Ishikawa (cell line): ENCODE measurements at regions not wholly inside any gene's neighbourhood (a gene's known extent, or its start where the extent isn't known, plus 50 kb on each side); places are given as distances from the start of the nearest gene placed in this dataset.

ENCODE experiments used
- CEBPB ChIP-seq: IDR thresholded peaks from 2 replicates; pipeline ENCODE4 v1.6.1; 2012
- CREB1 ChIP-seq: IDR thresholded peaks from 2 replicates; pipeline ENCODE4 v1.6.1; 2012; ENCODE audit warnings: low read depth
- EGR1 ChIP-seq: IDR thresholded peaks from 2 replicates; pipeline ENCODE4 v1.6.1; 2012
- EP300 ChIP-seq: IDR thresholded peaks from 2 replicates; pipeline ENCODE4 v1.6.1; 2012; ENCODE audit warnings: borderline replicate concordance
- FOXM1 ChIP-seq: IDR thresholded peaks from 2 replicates; pipeline ENCODE4 v1.6.1; 2012; ENCODE audit warnings: low read depth, borderline replicate concordance
- NFIC ChIP-seq: IDR thresholded peaks from 2 replicates; pipeline ENCODE4 v1.6.1; 2012
- RAD21 ChIP-seq: IDR thresholded peaks from 2 replicates; pipeline ENCODE4 v1.6.1; 2012; ENCODE audit warnings: low read depth
- TAF1 ChIP-seq: IDR thresholded peaks from 2 replicates; pipeline ENCODE4 v1.6.1; 2012; ENCODE audit warnings: low read depth, mild to moderate bottlenecking
- TCF12 ChIP-seq: IDR thresholded peaks from 2 replicates; pipeline ENCODE4 v1.6.1; 2012; ENCODE audit warnings: low read depth
- TEAD4 ChIP-seq: IDR thresholded peaks from 2 replicates; pipeline ENCODE4 v1.6.1; 2012
- YY1 ChIP-seq: IDR thresholded peaks from 2 replicates; pipeline ENCODE4 v1.6.1; 2012; ENCODE audit warnings: low read depth
- ZBTB7A ChIP-seq: IDR thresholded peaks from 2 replicates; pipeline ENCODE4 v1.6.1; 2012; ENCODE audit warnings: low read depth
- TF ChIP-seq, protein P1 (sequence below): IDR thresholded peaks from 2 replicates; pipeline ENCODE4 v1.6.1; 2012
- TF ChIP-seq, protein P2 (sequence below): IDR thresholded peaks from 2 replicates; pipeline ENCODE4 v1.6.1; 2012; ENCODE audit warnings: low read depth, mild to moderate bottlenecking
- TF ChIP-seq, protein P3 (sequence below): IDR thresholded peaks from 2 replicates; pipeline ENCODE4 v1.6.1; 2012

DNA sequence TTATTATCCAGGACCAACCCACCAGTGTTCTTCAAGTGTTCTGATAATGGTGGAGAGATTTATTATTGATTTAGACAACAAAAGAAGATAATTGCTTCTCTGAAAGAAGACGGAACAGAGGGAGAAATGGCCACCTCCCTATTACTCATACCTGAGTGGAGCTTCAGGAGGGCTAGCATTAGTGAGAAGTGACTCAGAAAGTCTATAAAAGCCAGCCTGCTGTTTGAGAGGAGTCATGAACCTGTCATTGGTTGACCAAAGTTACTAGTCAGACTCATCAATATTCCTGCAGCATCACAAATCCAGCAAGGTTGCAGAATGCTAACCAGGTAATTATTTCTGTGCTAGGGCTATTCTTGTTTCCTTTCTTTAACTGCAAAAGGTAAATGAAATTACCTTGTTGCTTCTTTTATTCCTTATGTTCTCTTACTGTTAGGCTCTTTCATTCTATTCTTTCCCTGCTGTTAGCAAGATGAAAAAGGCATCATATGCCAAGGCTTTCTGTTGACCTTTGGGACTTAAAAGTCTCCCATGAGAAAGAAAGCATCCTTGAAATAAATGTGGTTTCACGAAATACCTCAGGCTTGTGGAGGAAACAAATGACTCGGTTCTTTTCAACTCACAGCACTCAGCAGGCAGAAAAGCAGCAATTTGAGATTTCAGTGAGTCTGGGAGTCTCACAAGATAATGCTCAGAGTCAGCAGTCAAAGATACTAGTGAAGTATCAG is 256.4 kb upstream of the PHYHIPL start:
- no peak for TF ChIP-seq RAD21

DNA sequence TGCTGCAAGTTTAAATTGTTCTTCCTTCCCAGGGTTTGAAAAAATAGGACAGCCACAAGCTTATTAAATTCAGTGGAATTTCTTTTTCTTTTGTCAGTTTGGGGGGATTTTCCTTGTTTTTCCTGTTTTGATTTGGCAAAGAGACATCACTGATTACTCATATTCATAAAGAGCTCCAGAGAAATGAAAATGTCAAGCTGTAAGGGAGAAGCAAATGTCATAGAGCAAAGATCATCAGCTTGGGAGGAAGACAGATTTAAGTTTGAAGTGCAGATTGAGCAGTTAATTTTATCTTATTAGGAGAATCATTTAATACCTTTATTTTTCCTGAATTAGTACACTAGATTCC is 255.8 kb upstream of the PHYHIPL start:
- no peak for TF ChIP-seq EGR1
- TF ChIP-seq TAF1: no peak
- no peak for TF ChIP-seq EP300
- TF ChIP-seq, protein P1, sequence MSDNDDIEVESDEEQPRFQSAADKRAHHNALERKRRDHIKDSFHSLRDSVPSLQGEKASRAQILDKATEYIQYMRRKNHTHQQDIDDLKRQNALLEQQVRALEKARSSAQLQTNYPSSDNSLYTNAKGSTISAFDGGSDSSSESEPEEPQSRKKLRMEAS: no peak
- TF ChIP-seq, protein P2, sequence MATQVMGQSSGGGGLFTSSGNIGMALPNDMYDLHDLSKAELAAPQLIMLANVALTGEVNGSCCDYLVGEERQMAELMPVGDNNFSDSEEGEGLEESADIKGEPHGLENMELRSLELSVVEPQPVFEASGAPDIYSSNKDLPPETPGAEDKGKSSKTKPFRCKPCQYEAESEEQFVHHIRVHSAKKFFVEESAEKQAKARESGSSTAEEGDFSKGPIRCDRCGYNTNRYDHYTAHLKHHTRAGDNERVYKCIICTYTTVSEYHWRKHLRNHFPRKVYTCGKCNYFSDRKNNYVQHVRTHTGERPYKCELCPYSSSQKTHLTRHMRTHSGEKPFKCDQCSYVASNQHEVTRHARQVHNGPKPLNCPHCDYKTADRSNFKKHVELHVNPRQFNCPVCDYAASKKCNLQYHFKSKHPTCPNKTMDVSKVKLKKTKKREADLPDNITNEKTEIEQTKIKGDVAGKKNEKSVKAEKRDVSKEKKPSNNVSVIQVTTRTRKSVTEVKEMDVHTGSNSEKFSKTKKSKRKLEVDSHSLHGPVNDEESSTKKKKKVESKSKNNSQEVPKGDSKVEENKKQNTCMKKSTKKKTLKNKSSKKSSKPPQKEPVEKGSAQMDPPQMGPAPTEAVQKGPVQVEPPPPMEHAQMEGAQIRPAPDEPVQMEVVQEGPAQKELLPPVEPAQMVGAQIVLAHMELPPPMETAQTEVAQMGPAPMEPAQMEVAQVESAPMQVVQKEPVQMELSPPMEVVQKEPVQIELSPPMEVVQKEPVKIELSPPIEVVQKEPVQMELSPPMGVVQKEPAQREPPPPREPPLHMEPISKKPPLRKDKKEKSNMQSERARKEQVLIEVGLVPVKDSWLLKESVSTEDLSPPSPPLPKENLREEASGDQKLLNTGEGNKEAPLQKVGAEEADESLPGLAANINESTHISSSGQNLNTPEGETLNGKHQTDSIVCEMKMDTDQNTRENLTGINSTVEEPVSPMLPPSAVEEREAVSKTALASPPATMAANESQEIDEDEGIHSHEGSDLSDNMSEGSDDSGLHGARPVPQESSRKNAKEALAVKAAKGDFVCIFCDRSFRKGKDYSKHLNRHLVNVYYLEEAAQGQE: no peak
- no peak for TF ChIP-seq CREB1
- TF ChIP-seq, protein P3, sequence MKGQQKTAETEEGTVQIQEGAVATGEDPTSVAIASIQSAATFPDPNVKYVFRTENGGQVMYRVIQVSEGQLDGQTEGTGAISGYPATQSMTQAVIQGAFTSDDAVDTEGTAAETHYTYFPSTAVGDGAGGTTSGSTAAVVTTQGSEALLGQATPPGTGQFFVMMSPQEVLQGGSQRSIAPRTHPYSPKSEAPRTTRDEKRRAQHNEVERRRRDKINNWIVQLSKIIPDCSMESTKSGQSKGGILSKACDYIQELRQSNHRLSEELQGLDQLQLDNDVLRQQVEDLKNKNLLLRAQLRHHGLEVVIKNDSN: no peak
- no peak for TF ChIP-seq FOXM1
- no peak for TF ChIP-seq NFIC
- no peak for TF ChIP-seq TCF12
- TF ChIP-seq ZBTB7A: no peak
- no peak for TF ChIP-seq TEAD4
- no peak for TF ChIP-seq YY1
- no peak for TF ChIP-seq CEBPB
- no peak for TF ChIP-seq RAD21

DNA sequence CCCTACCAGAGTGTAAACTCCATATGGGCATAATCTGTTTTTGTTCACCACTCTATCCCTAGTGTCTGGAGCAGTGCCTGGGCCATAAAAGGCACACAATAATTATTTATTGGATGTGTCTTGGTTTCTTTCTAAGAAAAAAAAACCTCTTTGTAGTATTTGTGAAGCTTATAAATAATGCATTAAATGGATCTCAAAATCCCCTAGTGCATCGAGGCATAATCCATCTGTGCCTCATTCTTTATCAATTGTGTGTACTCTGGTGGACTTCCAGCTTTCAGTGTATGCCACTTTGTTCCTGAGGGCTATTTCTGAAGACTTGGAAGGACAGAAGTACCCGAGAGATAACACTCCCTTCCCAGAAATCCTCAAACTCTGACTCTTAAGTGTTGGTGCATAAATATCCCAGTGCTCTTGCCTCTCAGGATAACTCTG is 255.0 kb upstream of the PHYHIPL start:
- TF ChIP-seq RAD21 (no peak), YY1 (no peak), CEBPB (no peak), TCF12 (no peak), EP300 (no peak), TEAD4 (no peak), ZBTB7A (no peak), TAF1 (no peak), CREB1 (no peak), EGR1 (no peak), FOXM1 (no peak), NFIC (no peak)
- TF ChIP-seq, protein P3: no peak
- TF ChIP-seq, protein P1: no peak
- TF ChIP-seq, protein P2: no peak

DNA sequence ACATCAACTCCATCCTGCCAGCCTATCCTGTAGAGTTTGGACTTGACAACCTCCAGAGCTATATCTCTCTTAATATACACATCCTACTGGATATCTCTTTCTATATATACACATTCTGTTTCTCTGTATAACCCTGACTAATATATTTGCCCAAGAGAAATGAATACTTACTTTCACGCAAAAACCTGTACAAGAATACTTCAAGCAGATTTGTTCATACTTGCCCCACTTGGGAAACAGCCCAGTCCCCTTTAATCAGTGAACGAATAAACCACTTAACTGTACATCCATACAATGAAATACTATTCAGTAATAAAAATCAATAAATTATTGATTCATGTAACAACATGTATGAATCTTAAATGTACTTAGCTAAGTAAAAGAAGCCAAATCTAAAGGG is 251.1 kb upstream of the PHYHIPL start:
- no peak for TF ChIP-seq FOXM1

DNA sequence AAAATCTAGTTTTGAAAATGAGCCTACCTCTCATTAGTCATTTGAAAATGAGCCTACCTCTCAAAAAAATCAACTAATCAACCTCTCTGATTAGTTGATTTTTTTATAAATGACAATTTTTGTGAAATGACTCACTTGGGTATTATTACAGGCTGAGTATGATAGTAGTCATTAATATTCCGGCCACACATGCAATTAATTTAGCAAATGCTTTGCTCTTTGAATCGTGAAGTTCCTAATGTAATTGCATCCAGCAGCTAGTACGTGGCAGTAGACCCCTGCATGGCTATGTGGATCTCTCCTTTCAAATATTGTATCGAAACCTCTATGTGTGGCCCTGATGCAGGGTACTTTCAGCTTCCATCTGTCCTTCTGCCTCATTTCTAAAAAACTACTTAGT is 245.9 kb upstream of the PHYHIPL start:
- TF ChIP-seq TEAD4: no peak
- no peak for TF ChIP-seq RAD21
- no peak for TF ChIP-seq EP300
- no peak for TF ChIP-seq CREB1
- TF ChIP-seq, protein P3: no peak
- no peak for TF ChIP-seq NFIC
- no peak for TF ChIP-seq EGR1
- TF ChIP-seq, protein P2: no peak
- no peak for TF ChIP-seq CEBPB
- no peak for TF ChIP-seq ZBTB7A
- TF ChIP-seq TAF1: no peak
- no peak for TF ChIP-seq YY1
- no peak for TF ChIP-seq TCF12
- TF ChIP-seq FOXM1: no peak
- TF ChIP-seq, protein P1: no peak
